NCI-H2107 (cell line): ENCODE measurements at regions not wholly inside any gene's neighbourhood (a gene's known extent, or its start where the extent isn't known, plus 50 kb on each side); places are given as distances from the start of the nearest gene placed in this dataset.
"Not testable (repeated sequence)": the region's sequence is repeated elsewhere in the genome, so short reads cannot be mapped to it uniquely, and the experiment has no call there.

ENCODE experiments used
- DNase-seq: peaks from one replicate; lab custom pipeline; 2025; lab: John Stamatoyannopoulos, UW

GRCh38 chr6:90372450-90372849, 75.8 kb upstream of the BACH2 start:
- DNase-seq, result no peak

GRCh38 chr6:90370493-90370959, 73.9 kb upstream of the BACH2 start:
- no peak for DNase-seq

GRCh38 chr6:90369651-90370050, 73.0 kb upstream of the BACH2 start:
- DNase-seq, result no peak

- DNase-seq, result no peak
These were observed 72.4 kb upstream of the BACH2 start for GRCh38 chr6:90369024-90369519.

- no peak for DNase-seq
These were observed 72.0 kb upstream of the BACH2 start for GRCh38 chr6:90368601-90369000.

- DNase-seq, result no peak
These were observed 71.4 kb upstream of the BACH2 start for GRCh38 chr6:90368001-90368400.

GRCh38 chr6:90365565-90366219, 69.0 kb upstream of the BACH2 start:
- no peak for DNase-seq

GRCh38 chr6:90365002-90365401, 68.4 kb upstream of the BACH2 start:
- no peak for DNase-seq

GRCh38 chr6:90364286-90364685, 67.6 kb upstream of the BACH2 start:
- no peak for DNase-seq

- no peak for DNase-seq
These were observed 65.7 kb upstream of the BACH2 start for GRCh38 chr6:90362318-90362717.

GRCh38 chr6:90361174-90361573, 64.5 kb upstream of the BACH2 start:
- DNase-seq, result no peak

GRCh38 chr6:90358036-90358770, 61.6 kb upstream of the BACH2 start:
- not testable (repeated sequence) for DNase-seq

GRCh38 chr6:90356012-90356421, 59.4 kb upstream of the BACH2 start:
- no peak for DNase-seq

GRCh38 chr6:90354961-90355360, 58.3 kb upstream of the BACH2 start:
- DNase-seq, result no peak

GRCh38 chr6:90351696-90352095, 55.1 kb upstream of the BACH2 start:
- no peak for DNase-seq

GRCh38 chr6:90350689-90351554, 54.3 kb upstream of the BACH2 start:
- no peak for DNase-seq

GRCh38 chr6:90347411-90347851, 50.8 kb upstream of the BACH2 start:
- DNase-seq, result no peak

GRCh38 chr6:90346729-90347128, 50.1 kb upstream of the BACH2 start:
- DNase-seq, result no peak
